GM18507 (cell line): ENCODE measurements at regions not wholly inside any gene's neighbourhood (a gene's known extent, or its start where the extent isn't known, plus 50 kb on each side); places are given as distances from the start of the nearest gene placed in this dataset.

ENCODE experiments used
- DNase-seq: peaks from one replicate; pipeline ENCODE4 v3.0.0; 2011; ENCODE audit warnings: low read depth; ENCODE audit not compliant: insufficient read length; ENCODE audit errors: extremely low spot score
- FAIRE-seq: peaks from 2 replicates; lab custom pipeline; 2011; peaks lifted over from hg19 to GRCh38; lab: Jason Lieb, UNC

GRCh38 chr16:79288066-79288465, 312.5 kb downstream of the MAF start:
- FAIRE-seq = no peak
- no peak for DNase-seq

- FAIRE-seq (no peak), DNase-seq (no peak)
These were observed 313.1 kb downstream of the MAF start for GRCh38 chr16:79287424-79287917.

- FAIRE-seq (peak; percentile 85), DNase-seq (peak; percentile 32)
These were observed 313.7 kb downstream of the MAF start for GRCh38 chr16:79286646-79287423.

- no peak for FAIRE-seq
These were observed 315.8 kb downstream of the MAF start for GRCh38 chr16:79284766-79285165.

DNA sequence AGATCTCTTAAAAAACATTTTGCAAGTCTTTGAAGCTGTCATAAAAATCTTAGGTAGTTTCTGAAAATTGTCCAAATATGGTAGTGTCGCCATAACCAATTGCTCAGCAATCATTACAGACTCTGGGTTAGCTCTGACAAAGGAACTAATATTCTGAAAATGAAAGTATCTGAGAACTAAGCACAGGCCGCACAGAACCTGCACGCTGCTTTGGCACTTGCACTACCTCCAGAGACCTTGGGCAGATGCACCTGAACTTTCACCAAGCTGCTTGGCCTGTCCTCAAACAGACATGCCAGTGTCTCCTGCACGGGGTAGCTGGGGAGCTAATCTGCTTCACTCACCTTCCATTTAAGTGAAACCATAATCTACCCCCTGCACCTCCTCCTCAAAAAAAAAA, 317.0 kb downstream of the MAF start:
- DNase-seq (no peak), FAIRE-seq (peak; percentile 64)

More at GRCh38 chr16:79284766-79285165, 315.8 kb downstream of the MAF start:
- no peak for DNase-seq

DNA sequence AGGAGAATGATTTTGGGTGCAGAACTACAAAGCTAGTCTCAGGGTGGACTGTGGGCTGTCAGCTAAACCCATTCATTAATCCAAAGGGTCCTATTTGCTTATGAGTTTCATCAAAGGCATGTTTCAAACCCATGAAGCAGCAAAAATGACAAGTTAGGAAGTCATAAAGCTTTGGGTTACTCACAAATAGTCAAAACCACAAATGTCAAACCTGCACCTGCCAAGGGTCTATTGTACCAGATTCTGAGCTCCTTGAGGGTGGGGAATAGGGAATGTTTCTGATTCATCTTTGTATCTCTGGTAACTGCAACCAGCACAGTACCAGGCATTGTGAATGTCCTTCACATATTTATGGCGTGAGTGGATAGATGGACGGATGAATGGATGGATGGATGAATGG, 317.7 kb downstream of the MAF start:
- FAIRE-seq (no peak), DNase-seq (no peak)

GRCh38 chr16:79278506-79278905, 322.0 kb downstream of the MAF start:
- FAIRE-seq = no peak
- no peak for DNase-seq

DNA sequence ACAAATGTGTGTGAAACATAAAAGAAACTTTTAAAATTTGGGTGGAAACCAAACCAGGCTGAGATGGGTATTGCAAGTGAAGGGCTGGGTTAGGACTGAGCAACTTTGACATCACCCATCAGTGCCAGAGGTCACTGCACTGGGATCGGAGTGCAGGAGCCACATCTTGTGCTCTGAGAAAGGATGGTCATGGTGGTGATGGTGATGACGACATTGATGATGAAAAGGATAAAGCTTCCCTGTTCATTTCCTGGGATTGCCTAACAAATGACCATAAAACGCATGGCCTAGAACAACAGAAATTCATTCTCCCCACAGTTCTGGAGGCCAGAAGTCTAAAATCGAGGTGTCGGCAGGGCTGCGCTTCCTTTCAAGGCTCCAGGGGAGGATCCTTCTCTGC, 324.0 kb downstream of the MAF start:
- DNase-seq (no peak), FAIRE-seq (no peak)

DNA sequence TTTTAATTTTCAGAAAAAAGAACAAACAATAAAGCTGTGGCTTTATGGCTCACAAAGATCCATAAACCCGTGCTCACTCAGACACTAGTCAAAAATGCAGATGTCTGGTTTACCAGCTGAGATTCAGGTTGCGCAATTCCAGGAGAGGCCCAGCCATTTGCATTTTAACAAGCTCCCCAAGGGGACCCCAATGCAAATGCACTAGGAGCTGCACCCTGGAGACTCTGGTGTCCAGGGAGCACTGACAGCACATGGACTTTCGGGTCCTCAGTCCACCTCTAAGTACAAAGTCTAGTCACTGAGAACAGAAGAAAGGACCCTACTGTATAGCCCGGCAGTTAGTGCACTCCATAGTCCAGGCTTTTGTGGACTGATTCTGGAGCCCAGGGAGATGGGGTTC, 326.3 kb downstream of the MAF start:
- no peak for FAIRE-seq
- no peak for DNase-seq

- no peak for DNase-seq
- FAIRE-seq = no peak
These were observed 328.4 kb downstream of the MAF start for GRCh38 chr16:79272141-79272577.

DNA sequence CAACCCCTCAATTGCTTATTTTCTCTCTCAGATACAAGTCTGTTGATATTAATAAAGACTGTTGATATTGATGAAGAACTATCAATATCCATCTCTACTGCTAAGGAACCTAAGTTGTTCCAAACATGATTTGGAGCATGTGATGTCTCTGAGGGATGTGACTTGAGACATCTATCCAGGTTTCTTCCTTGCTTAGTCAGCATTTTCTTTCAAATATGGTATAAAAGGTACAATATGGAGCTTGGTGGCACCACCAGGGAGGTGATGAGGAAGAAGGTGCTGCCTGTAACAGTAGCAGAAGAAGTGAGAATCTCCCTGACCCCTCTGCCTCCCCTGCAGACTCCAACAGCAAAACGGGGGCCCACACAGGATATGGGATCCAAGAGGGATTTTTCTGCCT, 329.0 kb downstream of the MAF start:
- no peak for DNase-seq
- no peak for FAIRE-seq

- DNase-seq (no peak), FAIRE-seq (no peak)
These were observed 330.5 kb downstream of the MAF start for GRCh38 chr16:79270011-79270410.

GRCh38 chr16:79269211-79269863, 331.2 kb downstream of the MAF start:
- FAIRE-seq (peak; percentile 87), DNase-seq (peak; percentile 12)

DNA sequence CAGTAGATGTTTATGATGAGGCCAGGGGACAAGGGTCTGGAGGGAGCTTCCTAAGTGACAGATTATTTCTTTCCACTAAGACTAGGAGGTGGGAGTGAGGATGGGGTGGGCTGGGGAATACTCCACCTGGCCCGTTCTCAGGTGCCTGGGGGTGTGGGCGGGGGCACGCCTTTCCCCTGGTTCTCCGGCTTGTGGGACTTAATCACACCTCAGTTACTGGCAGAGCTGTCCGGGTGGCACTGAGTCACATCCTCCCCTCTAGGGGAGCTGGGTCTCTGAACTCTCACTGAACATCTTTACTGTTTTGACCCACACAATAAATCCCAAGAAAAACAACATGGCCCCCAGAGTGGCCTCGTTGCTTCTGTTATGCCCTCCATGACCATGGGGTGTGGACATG, 332.8 kb downstream of the MAF start:
- no peak for FAIRE-seq

GRCh38 chr16:79267146-79267545, 333.4 kb downstream of the MAF start:
- FAIRE-seq (no peak), DNase-seq (no peak)

More for the DNA sequence above, 332.8 kb downstream of the MAF start:
- no peak for DNase-seq

GRCh38 chr16:79265701-79266100, 334.8 kb downstream of the MAF start:
- no peak for DNase-seq
- no peak for FAIRE-seq

DNA sequence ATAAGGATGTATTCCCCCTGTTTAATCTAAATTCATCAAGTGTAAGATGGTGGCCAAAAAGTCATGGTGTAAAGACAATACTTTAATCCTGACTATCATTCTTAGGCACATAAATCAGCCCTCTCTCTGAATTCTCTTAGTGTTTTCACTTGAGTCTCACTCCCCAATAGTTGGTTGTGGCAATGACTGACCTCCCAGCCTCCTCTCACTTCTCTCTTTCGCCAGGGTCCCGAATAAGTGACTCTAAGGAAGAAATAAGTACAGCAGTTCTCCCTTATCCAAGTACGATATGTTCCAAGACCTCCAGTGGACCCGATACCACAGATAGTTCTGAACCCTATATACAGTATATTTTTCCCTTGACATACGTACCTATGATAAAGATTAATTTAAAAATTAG, 335.3 kb downstream of the MAF start:
- DNase-seq (no peak), FAIRE-seq (no peak)

DNA sequence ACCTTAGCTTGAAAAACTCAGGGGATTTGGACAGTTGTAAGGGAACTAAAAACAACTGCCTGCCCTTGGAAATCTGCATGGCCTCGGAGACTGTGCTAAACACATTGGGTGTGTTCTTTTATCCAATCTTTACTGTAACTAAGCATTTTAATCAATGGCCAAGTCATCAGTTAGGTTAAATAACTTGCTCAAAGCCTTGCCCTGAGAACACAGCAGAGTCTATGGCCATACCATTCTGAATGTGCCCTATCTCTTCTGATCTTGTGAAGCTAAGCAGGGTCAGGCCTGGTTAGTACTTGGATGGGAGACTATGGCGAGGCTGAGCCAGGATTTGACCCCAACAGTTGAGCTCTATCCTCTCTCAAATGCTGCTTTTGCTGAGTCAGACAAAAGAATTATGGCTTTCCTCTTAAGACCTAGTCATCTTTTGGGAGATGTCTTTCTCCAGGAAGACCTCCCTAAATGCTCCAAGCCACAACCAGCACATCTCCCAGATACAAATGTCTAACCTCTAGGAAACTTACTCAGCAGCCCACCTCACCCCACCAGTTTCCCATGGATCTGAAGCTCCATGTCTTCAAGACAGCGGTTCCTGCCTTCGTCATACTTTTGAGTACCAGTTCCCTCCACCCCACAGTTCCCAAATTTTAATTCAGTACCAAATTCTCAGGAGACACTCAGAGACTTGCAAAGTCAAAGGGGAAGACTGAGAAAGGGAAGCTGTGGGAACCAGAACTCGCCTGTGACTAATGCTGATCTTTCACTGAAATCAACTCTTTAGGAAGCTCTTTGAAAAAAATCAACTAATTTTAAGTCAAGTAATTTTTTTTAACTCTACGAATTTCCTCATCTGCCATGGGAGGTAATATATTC, 336.1 kb downstream of the MAF start:
- FAIRE-seq (no peak), DNase-seq (no peak)

- FAIRE-seq (no peak), DNase-seq (no peak)
These were observed 337.1 kb downstream of the MAF start for GRCh38 chr16:79263425-79263824.
